T-helper 2 cell treated with Interferon-gamma antibody and Interleukin-4, amounts not matched to agents 5 μg/mL and 100 μg/mL, for 36 hours (primary cell): ENCODE measurements at regions not wholly inside any gene's neighbourhood (a gene's known extent, or its start where the extent isn't known, plus 50 kb on each side); places are given as distances from the start of the nearest gene placed in this dataset.
"Not testable (repeated sequence)": the region's sequence is repeated elsewhere in the genome, so short reads cannot be mapped to it uniquely, and the experiment has no call there.

Experiments
- DNase-seq: peaks from one replicate; pipeline ENCODE4 v3.0.0; 2021; ENCODE audit warnings: low spot score
- H3K27ac Mint-ChIP-seq: one replicate; pipeline ENCODE4 v1.8.0; 2021; ENCODE audit warnings: mild to moderate bottlenecking, mixed read lengths
- H3K27me3 Mint-ChIP-seq: one replicate; pipeline ENCODE4 v1.8.0; 2021; ENCODE audit warnings: low read depth, mixed read lengths
- H3K36me3 Mint-ChIP-seq: one replicate; pipeline ENCODE4 v1.8.0; 2021; ENCODE audit warnings: low read depth, mixed read lengths
- H3K4me1 Mint-ChIP-seq: one replicate; pipeline ENCODE4 v1.8.0; 2021; ENCODE audit warnings: low read depth, mixed read lengths
- H3K4me3 Mint-ChIP-seq: one replicate; pipeline ENCODE4 v1.8.0; 2022; ENCODE audit warnings: mild to moderate bottlenecking, moderate library complexity, mixed read lengths
- H3K9me3 Mint-ChIP-seq: one replicate; pipeline ENCODE4 v1.8.0; 2021; ENCODE audit warnings: mixed read lengths

- H3K4me3 Mint-ChIP-seq = no peak overlapping the region
- no peak for DNase-seq
- H3K4me1 Mint-ChIP-seq = no peaks in the 10 kb centered on the region
- H3K9me3 Mint-ChIP-seq = no peaks in the 10 kb centered on the region
- no peak overlapping the region for H3K27ac Mint-ChIP-seq
- H3K36me3 Mint-ChIP-seq = no peaks in the 10 kb centered on the region
- H3K27me3 Mint-ChIP-seq = no peaks in the 10 kb centered on the region
These were observed 860.3 kb downstream of the DIAPH3 start for GRCh38 chr13:59303433-59303832.

- Mint-ChIP-seq H3K9me3 (no peaks in the 10 kb centered on the region), H3K27me3 (no peaks in the 10 kb centered on the region), H3K4me3 (no peak overlapping the region), H3K27ac (no peak overlapping the region), H3K4me1 (no peaks in the 10 kb centered on the region), H3K36me3 (no peaks in the 10 kb centered on the region)
- DNase-seq = no peak
These were observed 859.1 kb downstream of the DIAPH3 start for GRCh38 chr13:59304596-59304995.

GRCh38 chr13:59305896-59306295 lies 857.8 kb downstream of the DIAPH3 start:
- no peak overlapping the region for H3K27ac Mint-ChIP-seq
- H3K27me3 Mint-ChIP-seq = no peaks in the 10 kb centered on the region
- no peaks in the 10 kb centered on the region for H3K36me3 Mint-ChIP-seq
- H3K4me3 Mint-ChIP-seq = no peak overlapping the region
- H3K9me3 Mint-ChIP-seq = no peaks in the 10 kb centered on the region
- no peaks in the 10 kb centered on the region for H3K4me1 Mint-ChIP-seq
- DNase-seq = no peak

GRCh38 chr13:59312776-59313175 lies 851.0 kb downstream of the DIAPH3 start:
- H3K27ac Mint-ChIP-seq = no peak overlapping the region
- DNase-seq = no peak
- H3K36me3 Mint-ChIP-seq = no peaks in the 10 kb centered on the region
- H3K9me3 Mint-ChIP-seq = no peaks in the 10 kb centered on the region
- H3K4me3 Mint-ChIP-seq = no peak overlapping the region
- H3K4me1 Mint-ChIP-seq = no peaks in the 10 kb centered on the region
- H3K27me3 Mint-ChIP-seq = no peaks in the 10 kb centered on the region

GRCh38 chr13:59318320-59318930 lies 845.3 kb downstream of the DIAPH3 start:
- peak; percentile 18 for DNase-seq
- Mint-ChIP-seq H3K4me3 (no peak overlapping the region), H3K4me1 (no peaks in the 10 kb centered on the region), H3K27me3 (no peaks in the 10 kb centered on the region), H3K36me3 (no peaks in the 10 kb centered on the region), H3K9me3 (no peaks in the 10 kb centered on the region), H3K27ac (no peak overlapping the region)

- no peaks in the 10 kb centered on the region for H3K36me3 Mint-ChIP-seq
- H3K27ac Mint-ChIP-seq = no peak overlapping the region
- no peak for DNase-seq
- no peaks in the 10 kb centered on the region for H3K9me3 Mint-ChIP-seq
- H3K4me3 Mint-ChIP-seq = no peak overlapping the region
- H3K27me3 Mint-ChIP-seq = no peaks in the 10 kb centered on the region
- no peaks in the 10 kb centered on the region for H3K4me1 Mint-ChIP-seq
These were observed 844.5 kb downstream of the DIAPH3 start for GRCh38 chr13:59319276-59319675.

GRCh38 chr13:59320021-59320420 lies 843.7 kb downstream of the DIAPH3 start:
- DNase-seq = no peak
- H3K4me3 Mint-ChIP-seq = no peak overlapping the region
- H3K27me3 Mint-ChIP-seq = no peaks in the 10 kb centered on the region
- no peaks in the 10 kb centered on the region for H3K4me1 Mint-ChIP-seq
- H3K9me3 Mint-ChIP-seq = no peaks in the 10 kb centered on the region
- H3K27ac Mint-ChIP-seq = no peak overlapping the region
- H3K36me3 Mint-ChIP-seq = no peaks in the 10 kb centered on the region

GRCh38 chr13:59324401-59324800 lies 839.3 kb downstream of the DIAPH3 start:
- H3K27me3 Mint-ChIP-seq, H3K36me3 Mint-ChIP-seq, H3K4me3 Mint-ChIP-seq, H3K9me3 Mint-ChIP-seq, H3K4me1 Mint-ChIP-seq, H3K27ac Mint-ChIP-seq, DNase-seq: not testable (repeated sequence)

- no peaks in the 10 kb centered on the region for H3K36me3 Mint-ChIP-seq
- no peaks in the 10 kb centered on the region for H3K9me3 Mint-ChIP-seq
- H3K4me3 Mint-ChIP-seq = no peak overlapping the region
- no peak for DNase-seq
- H3K27me3 Mint-ChIP-seq = no peaks in the 10 kb centered on the region
- no peak overlapping the region for H3K27ac Mint-ChIP-seq
- no peaks in the 10 kb centered on the region for H3K4me1 Mint-ChIP-seq
These were observed 837.0 kb downstream of the DIAPH3 start for GRCh38 chr13:59326717-59327116.

- Mint-ChIP-seq H3K4me3 (no peak overlapping the region), H3K9me3 (no peaks in the 10 kb centered on the region)
- DNase-seq = no peak
These were observed 833.0 kb downstream of the DIAPH3 start for GRCh38 chr13:59330764-59331163.

GRCh38 chr13:59332966-59333365 lies 830.8 kb downstream of the DIAPH3 start:
- DNase-seq = no peak
- no peaks in the 10 kb centered on the region for H3K27me3 Mint-ChIP-seq
- no peak overlapping the region for H3K27ac Mint-ChIP-seq
- no peaks in the 10 kb centered on the region for H3K36me3 Mint-ChIP-seq
- H3K4me1 Mint-ChIP-seq = no peaks in the 10 kb centered on the region
- H3K9me3 Mint-ChIP-seq = no peaks in the 10 kb centered on the region
- no peak overlapping the region for H3K4me3 Mint-ChIP-seq

More at GRCh38 chr13:59330764-59331163, 833.0 kb downstream of the DIAPH3 start:
- no peaks in the 10 kb centered on the region for H3K36me3 Mint-ChIP-seq
- no peak overlapping the region for H3K27ac Mint-ChIP-seq
- no peaks in the 10 kb centered on the region for H3K4me1 Mint-ChIP-seq
- no peaks in the 10 kb centered on the region for H3K27me3 Mint-ChIP-seq

GRCh38 chr13:59337070-59337469 lies 826.7 kb downstream of the DIAPH3 start:
- DNase-seq = no peak
- H3K27me3 Mint-ChIP-seq = no peaks in the 10 kb centered on the region
- no peaks in the 10 kb centered on the region for H3K36me3 Mint-ChIP-seq
- H3K4me1 Mint-ChIP-seq = no peaks in the 10 kb centered on the region
- no peak overlapping the region for H3K27ac Mint-ChIP-seq
- H3K9me3 Mint-ChIP-seq = no peaks in the 10 kb centered on the region
- no peak overlapping the region for H3K4me3 Mint-ChIP-seq

- Mint-ChIP-seq H3K4me3 (no peak overlapping the region), H3K27ac (no peak overlapping the region), H3K4me1 (no peaks in the 10 kb centered on the region), H3K9me3 (no peaks in the 10 kb centered on the region), H3K36me3 (no peaks in the 10 kb centered on the region), H3K27me3 (no peaks in the 10 kb centered on the region)
- DNase-seq = no peak
These were observed 823.6 kb downstream of the DIAPH3 start for GRCh38 chr13:59340151-59340550.

GRCh38 chr13:59340581-59340980 lies 823.1 kb downstream of the DIAPH3 start:
- H3K27ac Mint-ChIP-seq = no peak overlapping the region
- no peaks in the 10 kb centered on the region for H3K9me3 Mint-ChIP-seq
- H3K36me3 Mint-ChIP-seq = no peaks in the 10 kb centered on the region
- no peaks in the 10 kb centered on the region for H3K27me3 Mint-ChIP-seq
- no peak for DNase-seq
- no peaks in the 10 kb centered on the region for H3K4me1 Mint-ChIP-seq
- H3K4me3 Mint-ChIP-seq = no peak overlapping the region

- DNase-seq = no peak
- no peaks in the 10 kb centered on the region for H3K9me3 Mint-ChIP-seq
- H3K27me3 Mint-ChIP-seq = no peaks in the 10 kb centered on the region
- H3K4me3 Mint-ChIP-seq = no peak overlapping the region
- no peak overlapping the region for H3K27ac Mint-ChIP-seq
- H3K4me1 Mint-ChIP-seq = no peaks in the 10 kb centered on the region
- H3K36me3 Mint-ChIP-seq = no peaks in the 10 kb centered on the region
These were observed 821.3 kb downstream of the DIAPH3 start for GRCh38 chr13:59342400-59342799.
